ENCODE measurements at regions not wholly inside any gene's neighbourhood (a gene's known extent, or its start where the extent isn't known, plus 50 kb on each side); places are given as distances from the start of the nearest gene placed in this dataset.
A peak's percentile ranks its signal among the peaks of the same experiment; 100 is the strongest.

DNA sequence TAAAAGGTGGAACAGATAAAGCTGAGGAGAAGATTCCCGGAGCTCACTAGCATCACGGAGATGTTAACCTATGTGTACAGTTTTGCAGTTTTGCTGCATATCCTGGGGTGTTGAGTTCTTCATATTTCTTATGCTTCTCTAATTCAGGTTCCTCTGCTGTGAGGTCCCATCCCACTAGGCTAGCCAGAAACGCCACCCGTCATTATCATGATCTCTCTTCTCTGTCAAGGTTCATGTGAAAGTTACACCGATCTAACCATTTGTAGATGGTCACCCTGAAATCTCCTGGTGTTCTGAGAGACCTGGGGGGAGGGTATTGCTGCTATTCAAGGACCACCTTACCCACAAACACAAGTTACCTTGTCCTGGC is 136.3 kb downstream of the CCDC71L start:
- TF ChIP-seq, protein P1, sequence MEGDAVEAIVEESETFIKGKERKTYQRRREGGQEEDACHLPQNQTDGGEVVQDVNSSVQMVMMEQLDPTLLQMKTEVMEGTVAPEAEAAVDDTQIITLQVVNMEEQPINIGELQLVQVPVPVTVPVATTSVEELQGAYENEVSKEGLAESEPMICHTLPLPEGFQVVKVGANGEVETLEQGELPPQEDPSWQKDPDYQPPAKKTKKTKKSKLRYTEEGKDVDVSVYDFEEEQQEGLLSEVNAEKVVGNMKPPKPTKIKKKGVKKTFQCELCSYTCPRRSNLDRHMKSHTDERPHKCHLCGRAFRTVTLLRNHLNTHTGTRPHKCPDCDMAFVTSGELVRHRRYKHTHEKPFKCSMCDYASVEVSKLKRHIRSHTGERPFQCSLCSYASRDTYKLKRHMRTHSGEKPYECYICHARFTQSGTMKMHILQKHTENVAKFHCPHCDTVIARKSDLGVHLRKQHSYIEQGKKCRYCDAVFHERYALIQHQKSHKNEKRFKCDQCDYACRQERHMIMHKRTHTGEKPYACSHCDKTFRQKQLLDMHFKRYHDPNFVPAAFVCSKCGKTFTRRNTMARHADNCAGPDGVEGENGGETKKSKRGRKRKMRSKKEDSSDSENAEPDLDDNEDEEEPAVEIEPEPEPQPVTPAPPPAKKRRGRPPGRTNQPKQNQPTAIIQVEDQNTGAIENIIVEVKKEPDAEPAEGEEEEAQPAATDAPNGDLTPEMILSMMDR (IDR thresholded peaks at IDR 0.05): no peak

DNA sequence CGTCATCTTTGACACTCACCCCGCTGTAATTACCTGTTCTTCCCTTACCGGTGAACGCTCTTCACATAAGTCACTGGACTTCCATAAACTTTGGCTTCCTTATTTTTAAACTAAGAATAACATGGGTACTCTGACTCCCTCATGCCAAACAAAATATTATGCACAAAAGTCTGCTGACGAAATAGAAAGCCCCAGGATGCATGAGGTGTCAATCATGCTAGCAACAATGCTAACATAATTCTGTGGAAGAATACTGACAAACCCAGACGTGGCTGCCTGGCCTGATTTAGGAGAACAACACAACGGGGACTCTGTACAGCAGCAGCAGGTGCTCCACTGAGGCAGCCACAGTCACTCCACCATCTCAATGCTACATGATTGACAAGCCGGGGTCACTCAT is 137.5 kb downstream of the CCDC71L start:
- Mint-ChIP-seq H3K4me1 (ENCODE audit: unreplicated experiment) (peaks cover 35% of the 10 kb centered on the region), H3K9me3 (ENCODE audit: unreplicated experiment) (peaks cover 8% of the 10 kb centered on the region), H3K27me3 (ENCODE audit: unreplicated experiment) (peaks cover 16% of the 10 kb centered on the region), H3K27ac (ENCODE audit: unreplicated experiment) (peak overlapping the region; percentile 96), H3K4me3 (ENCODE audit: unreplicated experiment) (no peak overlapping the region), H3K36me3 (ENCODE audit: unreplicated experiment) (peaks cover 2% of the 10 kb centered on the region)
- no peak for DNase-seq (ENCODE audit: extremely low spot score, unreplicated experiment)
- TF ChIP-seq, protein P1 (IDR thresholded peaks at IDR 0.05): no peak

More for the DNA sequence above, 136.3 kb downstream of the CCDC71L start:
- Mint-ChIP-seq H3K9me3 (ENCODE audit: unreplicated experiment) (peaks cover 4% of the 10 kb centered on the region), H3K36me3 (ENCODE audit: unreplicated experiment) (no peaks in the 10 kb centered on the region), H3K27me3 (ENCODE audit: unreplicated experiment) (peaks cover 5% of the 10 kb centered on the region), H3K4me3 (ENCODE audit: unreplicated experiment) (no peak overlapping the region), H3K27ac (ENCODE audit: unreplicated experiment) (peak overlapping the region; percentile 96), H3K4me1 (ENCODE audit: unreplicated experiment) (peaks cover 29% of the 10 kb centered on the region)
- no peak for DNase-seq (ENCODE audit: extremely low spot score, unreplicated experiment)

DNA sequence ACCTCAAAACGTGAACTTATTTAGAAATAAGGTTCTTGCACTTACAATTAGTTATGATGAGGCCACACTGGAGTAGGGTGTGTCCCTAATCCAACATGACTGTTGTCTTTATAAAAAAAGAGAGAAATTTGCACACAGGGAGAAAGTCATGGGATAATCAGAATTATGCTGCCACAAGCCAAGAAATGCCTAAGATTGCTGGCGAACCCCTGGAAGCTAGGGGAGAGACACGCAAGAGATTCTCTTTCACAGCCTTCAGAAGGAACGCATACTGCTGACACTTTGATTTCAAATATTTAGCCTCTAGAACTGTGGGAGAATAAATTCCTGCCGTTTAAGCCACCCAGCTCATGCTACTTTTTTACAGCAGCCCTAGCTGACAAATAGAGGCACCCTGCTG is 138.3 kb downstream of the CCDC71L start:
- TF ChIP-seq, protein P1 (IDR thresholded peaks at IDR 0.05): no peak
- peaks cover 35% of the 10 kb centered on the region for H3K4me1 Mint-ChIP-seq (ENCODE audit: unreplicated experiment)
- H3K9me3 Mint-ChIP-seq (ENCODE audit: unreplicated experiment): peaks cover 8% of the 10 kb centered on the region
- no peak for DNase-seq (ENCODE audit: extremely low spot score, unreplicated experiment)
- H3K27me3 Mint-ChIP-seq (ENCODE audit: unreplicated experiment): peaks cover 21% of the 10 kb centered on the region
- no peak overlapping the region for H3K4me3 Mint-ChIP-seq (ENCODE audit: unreplicated experiment)
- peaks cover 2% of the 10 kb centered on the region for H3K36me3 Mint-ChIP-seq (ENCODE audit: unreplicated experiment)
- peak overlapping the region; percentile 96 for H3K27ac Mint-ChIP-seq (ENCODE audit: unreplicated experiment)

DNA sequence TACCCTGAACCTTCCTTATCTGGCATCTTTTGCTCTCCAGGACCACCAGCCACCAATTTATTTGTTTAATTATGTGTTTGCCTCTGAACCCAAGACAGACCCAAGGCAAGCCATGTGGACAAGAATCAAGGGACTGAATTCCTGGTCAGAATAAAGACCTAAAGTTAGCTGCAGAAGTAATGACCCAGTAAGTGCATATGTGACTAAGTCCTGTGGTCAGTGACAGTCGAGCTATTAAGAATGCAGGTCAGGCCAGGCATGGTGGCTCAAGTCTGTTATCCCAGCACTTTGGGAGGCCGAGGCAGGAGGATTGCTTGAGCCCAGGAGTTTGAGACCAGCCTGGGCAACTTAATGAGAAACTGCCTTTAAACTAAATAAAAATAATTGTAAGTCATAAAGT is 139.4 kb downstream of the CCDC71L start:
- TF ChIP-seq, protein P1 (IDR thresholded peaks at IDR 0.05): no peak
- H3K9me3 Mint-ChIP-seq (ENCODE audit: unreplicated experiment): peaks cover 8% of the 10 kb centered on the region
- no peak overlapping the region for H3K4me3 Mint-ChIP-seq (ENCODE audit: unreplicated experiment)
- DNase-seq (ENCODE audit: extremely low spot score, unreplicated experiment): no peak
- peaks cover 2% of the 10 kb centered on the region for H3K36me3 Mint-ChIP-seq (ENCODE audit: unreplicated experiment)
- no peak overlapping the region for H3K27ac Mint-ChIP-seq (ENCODE audit: unreplicated experiment)
- H3K27me3 Mint-ChIP-seq (ENCODE audit: unreplicated experiment): peaks cover 31% of the 10 kb centered on the region
- peaks cover 35% of the 10 kb centered on the region for H3K4me1 Mint-ChIP-seq (ENCODE audit: unreplicated experiment)

DNA sequence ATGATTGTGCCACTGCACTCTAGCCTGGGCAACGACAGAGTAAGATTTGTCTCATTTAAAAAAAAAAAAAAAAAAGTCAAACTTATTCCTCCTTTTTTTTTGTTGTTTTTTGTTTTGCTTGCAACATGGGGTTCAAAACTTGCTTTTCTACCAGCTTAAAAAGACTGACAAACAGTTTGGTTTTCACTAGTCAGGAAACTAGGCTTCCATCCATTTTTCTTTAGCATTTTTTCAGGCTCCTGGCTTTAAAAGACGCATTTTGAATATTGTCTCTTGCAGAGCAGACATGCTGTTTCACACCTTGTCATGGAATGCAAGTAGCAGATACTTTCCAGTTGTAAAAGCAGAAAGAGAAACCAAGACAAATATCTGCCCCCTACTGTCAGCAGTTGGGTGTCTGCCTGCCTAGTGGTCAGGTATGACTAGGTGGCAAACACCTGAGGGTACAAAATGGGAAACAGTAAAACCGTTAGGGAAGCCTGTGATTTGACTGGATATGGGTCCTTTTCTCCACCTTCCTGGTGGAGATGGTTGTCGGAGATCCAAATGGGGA is 139.9 kb downstream of the CCDC71L start:
- TF ChIP-seq, protein P1 (IDR thresholded peaks at IDR 0.05): no peak
- peaks cover 2% of the 10 kb centered on the region for H3K36me3 Mint-ChIP-seq (ENCODE audit: unreplicated experiment)
- H3K9me3 Mint-ChIP-seq (ENCODE audit: unreplicated experiment): peaks cover 8% of the 10 kb centered on the region

More for the DNA sequence above, 139.9 kb downstream of the CCDC71L start:
- Mint-ChIP-seq H3K27ac (ENCODE audit: unreplicated experiment) (no peak overlapping the region), H3K27me3 (ENCODE audit: unreplicated experiment) (peaks cover 36% of the 10 kb centered on the region), H3K4me1 (ENCODE audit: unreplicated experiment) (peaks cover 35% of the 10 kb centered on the region), H3K4me3 (ENCODE audit: unreplicated experiment) (no peak overlapping the region)
- DNase-seq (ENCODE audit: extremely low spot score, unreplicated experiment): no peak
